Activated T-cell treated with anti-CD3 and anti-CD28 coated beads, Interleukin-2, amount 50 U/mL, for 1 hour (primary cell): ENCODE measurements at regions not wholly inside any gene's neighbourhood (a gene's known extent, or its start where the extent isn't known, plus 50 kb on each side); places are given as distances from the start of the nearest gene placed in this dataset.

Experiments used
- DNase-seq: peaks from one replicate; pipeline ENCODE4 v3.0.0-alpha.2; 2020

DNA sequence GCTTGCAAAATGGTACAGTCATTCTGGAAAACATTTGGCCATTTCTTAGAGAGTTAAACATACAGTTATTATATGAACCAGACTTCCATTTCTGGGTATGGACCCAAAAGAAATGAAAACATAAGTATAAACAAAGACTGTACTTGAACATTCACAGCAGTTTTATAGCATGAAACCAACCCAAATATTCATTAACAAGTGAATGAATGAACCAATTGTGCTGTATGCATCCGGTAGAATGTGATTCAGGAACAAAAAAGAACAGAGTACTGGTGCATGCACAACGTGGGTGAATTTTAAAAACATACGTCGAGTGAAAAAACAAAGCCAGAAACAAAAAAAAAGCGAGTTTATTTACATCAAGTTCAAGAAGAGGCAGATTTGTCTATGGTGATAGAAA is 1085.8 kb upstream of the AUTS2 start:
- no peak for DNase-seq

DNA sequence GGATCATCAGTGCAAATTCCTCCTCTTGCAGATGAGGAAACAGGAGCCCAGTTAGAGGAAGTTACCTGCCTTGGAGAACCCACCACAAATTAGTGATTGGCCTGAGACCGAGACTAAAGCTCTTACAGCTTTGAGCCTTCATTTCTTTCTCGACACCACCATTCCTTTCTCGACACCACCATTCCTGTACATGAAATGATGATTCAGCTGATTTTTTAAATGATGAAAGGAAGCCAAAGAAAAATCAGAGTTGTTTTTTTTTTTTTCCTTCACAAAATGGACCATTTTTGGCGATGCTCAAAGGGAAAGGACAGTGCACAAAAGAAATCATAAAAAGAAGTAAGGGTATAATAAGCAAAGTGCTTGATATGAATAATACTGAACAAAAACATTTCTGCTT is 1080.2 kb upstream of the AUTS2 start:
- no peak for DNase-seq

DNA sequence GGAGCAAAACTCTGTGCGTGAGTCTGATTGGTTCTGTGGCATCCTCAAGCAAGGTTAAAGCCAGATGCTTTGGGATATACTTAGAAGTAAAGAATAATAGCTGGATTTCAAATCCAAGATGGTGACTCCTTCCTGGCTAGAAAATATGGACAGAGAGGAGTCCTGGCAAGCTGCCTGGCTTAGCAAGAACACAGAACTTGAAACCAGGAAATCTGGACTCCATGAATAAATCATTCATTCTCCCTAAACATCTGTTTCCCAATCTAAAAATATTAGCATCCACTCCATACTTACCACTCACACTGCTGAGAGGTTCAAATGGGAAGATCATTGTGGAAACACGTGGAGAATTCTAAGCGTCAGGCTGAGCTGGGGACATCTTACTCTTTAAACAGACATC is 1074.1 kb upstream of the AUTS2 start:
- DNase-seq: no peak

DNA sequence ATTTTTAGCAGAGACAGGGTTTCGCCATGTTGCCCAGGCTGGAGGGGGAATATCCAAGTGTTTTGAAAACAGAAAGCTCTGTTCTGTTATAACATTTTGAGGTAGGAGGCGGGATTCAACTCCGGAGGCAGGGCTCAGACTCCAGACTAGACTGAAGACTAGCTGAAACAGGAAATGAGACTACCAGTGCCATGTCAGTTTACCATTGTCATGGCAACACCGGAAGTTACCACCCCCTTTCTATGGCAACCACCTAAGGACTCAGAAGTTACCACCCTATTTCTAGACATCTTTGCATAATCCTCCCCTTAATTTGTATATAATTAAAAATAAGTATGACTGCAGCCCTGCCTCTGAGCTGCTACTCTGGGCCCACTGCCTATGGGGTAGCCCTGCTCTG is 1069.1 kb upstream of the AUTS2 start:
- no peak for DNase-seq

DNA sequence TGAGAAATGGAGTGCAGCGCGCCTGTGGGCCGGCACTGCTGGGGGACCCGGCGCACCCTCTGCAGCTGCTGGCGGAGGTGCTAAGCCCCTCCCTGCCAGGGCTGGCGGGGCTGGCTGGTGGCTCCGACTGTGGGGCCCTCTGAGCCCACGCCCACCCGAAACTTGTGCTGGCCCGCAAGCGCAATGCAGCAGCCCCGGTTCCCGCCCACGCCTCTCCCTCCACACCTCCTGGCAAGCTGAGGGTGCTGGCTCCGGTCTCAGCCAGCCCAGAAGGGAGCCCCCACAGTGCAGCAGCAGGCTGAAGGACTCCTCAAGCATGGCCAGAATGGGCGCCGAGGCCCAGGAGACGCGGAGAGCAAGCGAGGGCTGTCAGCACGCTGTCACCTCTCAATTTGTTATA is 1063.0 kb upstream of the AUTS2 start:
- no peak for DNase-seq

DNA sequence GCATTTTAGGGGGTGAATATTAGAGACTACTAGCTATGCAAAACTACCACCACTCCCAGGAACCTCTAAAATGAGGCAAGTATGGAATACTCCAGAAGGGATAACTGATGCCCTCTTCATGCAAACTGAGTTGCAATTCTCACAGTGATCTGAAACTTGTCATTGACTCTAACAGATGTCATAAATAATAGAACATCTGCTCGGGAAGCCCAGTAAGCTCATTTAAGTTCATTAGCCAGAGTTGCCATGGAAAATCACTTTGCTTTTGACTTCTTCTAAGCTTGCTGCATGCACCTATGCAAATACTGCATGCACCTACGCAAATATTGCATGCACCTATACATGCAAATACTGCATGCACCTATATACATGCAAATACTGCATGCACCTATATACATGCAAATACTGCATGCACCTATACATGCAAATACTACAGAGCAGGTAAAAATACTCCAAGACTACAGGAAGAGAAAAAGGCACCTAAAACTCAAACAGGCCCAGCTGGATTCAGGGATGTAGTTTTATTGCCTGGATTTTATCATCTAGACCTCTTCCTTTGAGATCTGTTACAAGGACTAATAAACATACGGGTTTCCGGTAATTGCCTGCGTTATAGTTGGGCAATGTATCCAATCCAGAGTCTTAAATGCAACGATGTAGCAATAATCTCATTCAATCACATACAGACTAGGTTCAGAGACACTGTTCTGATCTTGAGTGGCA is 1061.1 kb upstream of the AUTS2 start:
- DNase-seq: no peak

DNA sequence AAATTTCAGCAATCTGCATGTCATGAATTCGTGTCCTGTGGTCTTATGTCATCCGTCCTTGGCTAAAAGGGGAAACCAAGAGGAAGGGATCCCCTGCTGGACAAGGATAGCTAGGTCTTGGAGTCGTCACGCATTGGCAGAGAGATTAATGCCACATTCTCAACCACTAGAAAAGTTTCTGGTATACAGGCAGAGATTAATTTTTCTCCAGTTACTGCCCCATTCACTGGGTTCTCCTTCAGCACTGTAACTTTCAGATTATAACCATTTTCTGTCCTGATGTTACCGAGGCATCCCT is 1060.6 kb upstream of the AUTS2 start:
- DNase-seq: no peak

DNA sequence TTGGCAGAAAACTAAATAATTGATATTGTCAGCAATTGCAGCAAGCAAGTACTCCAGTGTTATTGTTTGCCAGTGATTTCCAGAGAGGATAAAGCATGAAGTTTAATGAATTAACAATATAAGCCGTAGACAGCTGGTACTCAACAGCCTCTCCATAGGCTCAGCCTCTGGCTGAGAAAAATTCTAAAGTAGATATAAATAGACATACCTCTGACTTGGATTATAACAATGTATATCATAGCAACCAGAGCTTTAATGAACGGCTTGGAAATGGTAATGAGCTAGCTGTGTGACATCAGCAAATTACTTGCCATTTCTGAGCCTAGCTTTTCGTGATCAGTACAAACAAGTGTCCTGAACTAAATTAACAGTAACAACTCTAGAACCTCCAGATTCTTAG is 1055.4 kb upstream of the AUTS2 start:
- no peak for DNase-seq

DNA sequence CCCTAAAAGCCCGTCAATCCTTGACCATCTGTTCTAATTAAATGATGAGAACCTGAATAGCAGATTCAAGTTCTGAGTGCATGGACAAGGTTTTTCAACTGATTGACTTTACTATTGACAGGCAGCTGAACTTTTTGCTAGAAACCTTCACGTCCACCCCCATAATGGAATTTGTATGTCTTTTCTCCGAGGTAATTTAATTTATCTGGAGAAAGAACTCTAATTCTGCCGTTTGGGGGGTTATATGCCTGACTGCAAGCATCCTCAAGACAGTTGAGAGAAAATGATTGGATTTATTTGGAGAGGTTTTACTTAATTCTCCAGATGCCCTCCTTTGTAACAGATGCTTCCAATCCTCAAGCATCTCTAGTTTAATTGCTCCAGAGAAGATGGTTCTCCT is 1053.4 kb upstream of the AUTS2 start:
- DNase-seq: no peak

DNA sequence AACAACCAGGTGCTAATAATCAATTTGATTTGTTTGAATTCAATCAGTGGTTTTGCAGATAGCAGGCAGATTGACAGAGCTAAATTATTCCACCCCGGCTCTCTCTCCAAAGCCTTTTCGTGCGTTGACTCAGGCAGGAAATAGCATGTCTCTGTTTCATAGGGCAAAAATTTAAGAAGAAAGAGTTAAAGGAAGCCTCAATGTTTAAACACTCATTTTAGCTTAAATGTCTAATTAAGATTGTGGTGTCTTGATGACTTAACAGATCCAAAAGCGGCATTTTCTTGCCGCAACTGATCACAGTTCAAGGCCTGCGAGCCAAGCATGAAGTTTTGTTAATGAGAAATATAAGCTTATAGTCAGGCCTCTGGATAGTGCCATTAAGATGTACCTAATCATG is 1051.1 kb upstream of the AUTS2 start:
- no peak for DNase-seq

DNA sequence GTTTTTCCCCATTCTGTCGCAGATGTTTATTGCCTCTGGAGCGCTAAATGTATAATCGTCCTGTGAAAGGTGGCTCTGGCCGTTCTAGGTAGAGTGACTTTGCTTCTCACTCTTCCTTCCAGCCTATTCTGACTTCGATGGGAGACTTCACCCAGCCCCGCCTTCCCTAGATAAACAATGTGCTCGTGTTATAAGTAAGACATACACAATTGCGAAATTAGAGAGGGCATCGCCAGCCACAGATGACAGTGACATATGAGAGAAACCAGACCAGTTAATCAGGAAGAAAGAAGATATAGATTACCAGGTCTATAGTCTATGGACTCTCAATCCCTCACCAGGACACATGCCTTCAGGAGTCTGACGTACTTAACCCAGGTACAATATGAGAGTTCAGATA is 1050.5 kb upstream of the AUTS2 start:
- no peak for DNase-seq

DNA sequence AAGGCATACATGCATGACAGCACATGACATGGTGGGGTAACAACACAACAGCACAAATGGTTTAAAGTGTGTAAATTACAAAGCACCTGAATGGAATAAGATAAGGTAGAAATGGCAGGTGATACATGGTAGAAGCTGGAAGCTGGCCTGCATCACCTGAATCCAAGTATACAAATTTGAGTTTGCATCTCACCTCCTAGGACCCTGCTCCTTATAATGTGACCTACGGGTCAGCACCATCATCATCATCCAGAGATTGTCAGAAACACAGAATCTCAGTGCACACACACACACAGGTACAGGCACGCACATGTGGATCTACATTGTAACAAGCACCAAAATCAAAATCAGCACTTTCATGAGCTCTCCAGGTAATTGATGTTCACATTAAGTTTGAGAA is 1048.2 kb upstream of the AUTS2 start:
- DNase-seq: no peak

DNA sequence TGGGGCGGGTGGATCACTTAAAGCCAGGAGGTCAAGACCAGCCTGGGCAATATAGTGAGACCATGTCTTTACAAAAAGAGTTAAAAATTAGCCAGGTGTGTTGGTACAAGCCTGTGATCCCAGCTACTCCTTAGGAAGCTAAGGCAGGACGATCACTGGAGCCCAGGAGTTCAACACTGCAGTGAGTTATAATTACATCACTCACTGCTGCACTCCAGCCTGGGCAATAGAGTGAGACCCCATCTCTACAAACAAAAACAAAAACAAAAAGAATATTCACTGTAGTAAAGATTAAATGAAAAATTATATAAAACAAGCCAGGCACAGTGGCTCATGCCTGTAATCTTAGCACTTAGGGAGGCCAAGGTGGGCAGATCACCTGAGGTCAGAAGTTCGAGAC is 1047.6 kb upstream of the AUTS2 start:
- DNase-seq: no peak

DNA sequence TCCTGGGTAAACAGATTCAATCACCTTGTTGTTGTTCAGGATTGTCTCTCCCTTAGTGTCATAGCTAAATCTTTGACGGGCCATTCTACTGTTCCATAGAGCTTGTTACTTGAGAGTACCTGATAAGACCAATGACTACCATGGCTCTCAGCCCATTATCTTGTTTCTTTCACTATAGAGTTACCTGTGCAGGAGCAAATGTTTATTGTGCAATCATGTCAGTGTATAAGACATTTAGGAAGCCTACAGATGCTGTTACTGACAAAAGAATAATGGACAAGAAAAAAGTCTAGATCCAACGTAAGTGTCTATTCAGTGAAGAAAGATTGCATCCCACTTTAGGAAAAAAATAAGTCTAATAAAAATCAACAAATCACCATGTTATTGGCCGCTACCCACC is 1041.7 kb upstream of the AUTS2 start:
- no peak for DNase-seq

DNA sequence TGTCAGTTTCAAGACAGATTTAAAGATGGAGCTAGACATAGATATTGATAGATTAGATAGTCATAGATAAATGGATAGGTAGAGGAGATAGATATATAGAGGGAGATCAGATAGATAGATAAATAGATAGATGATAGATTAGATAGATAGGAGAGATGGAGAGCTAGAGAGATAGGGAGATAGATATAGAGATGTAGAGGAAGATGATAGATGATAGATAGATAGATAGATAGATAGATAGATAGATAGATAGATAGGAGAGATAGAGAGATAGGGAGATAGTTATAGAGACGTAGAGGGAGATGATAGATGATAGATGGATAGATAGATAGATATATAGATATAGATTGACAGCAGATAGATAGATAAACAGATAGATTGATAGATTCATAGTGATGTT is 1038.8 kb upstream of the AUTS2 start:
- DNase-seq: no peak

DNA sequence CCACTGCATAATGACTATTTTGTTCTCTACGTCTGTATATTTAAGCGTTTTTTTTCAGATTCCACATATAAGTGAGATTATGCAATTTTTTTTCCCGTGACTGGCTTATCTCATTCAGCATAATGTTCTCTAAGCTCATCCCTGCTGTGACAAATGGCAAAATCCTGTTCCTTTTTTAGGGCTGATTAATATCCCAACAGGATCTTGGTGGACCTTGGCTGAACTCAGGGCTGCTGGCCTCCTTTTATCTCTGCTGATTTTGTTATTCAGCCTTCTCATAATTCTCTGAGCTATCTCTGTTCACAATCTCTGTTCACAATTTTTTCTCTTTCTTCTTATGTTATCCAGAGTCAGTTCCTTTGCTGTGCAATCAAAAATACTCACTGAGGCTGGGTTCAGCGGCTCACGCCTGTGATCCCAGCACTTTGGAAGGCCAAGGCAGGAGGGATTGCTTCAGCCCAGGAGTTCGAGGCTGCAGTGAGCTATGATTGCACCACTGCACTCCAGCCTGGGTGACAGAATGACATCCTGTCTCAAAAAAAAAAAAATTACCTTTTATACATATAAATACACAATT is 1035.9 kb upstream of the AUTS2 start:
- no peak for DNase-seq

DNA sequence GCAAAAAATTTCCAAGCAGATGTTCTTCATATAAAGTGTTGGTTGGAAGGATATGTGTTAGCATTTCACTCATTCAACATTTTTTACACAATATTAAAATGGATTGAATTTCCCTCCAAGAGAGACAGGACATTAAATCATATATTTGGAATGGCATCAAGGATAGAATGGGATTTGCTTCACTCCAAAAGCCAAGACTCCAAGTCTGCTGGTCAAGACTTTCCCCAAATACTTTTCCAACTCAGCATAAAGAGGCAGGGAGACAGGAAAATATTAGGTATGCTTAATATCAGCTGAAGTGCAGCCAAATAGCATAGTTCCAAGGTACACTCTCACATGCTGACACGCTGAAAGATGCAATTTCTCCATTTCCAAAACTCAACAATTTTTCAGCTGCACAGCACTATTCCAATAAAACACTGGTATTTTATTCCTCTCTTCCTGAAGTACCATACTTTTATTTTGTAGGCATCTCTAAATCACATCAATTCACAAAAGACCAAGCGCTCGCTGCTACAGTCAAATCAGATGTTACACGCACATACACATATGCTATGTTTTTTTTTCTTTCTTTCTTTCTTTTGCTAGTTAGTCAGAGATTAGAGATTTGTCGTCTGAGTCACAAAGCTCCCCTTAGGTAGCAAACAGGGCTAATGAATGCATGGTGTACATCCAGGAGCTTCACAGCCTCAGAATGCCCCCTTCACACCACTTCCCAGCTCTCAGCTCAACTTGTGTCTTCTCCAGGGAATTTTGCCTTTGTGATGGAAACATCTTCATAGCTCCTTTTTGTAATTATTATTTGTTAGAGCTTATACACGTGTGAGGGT is 1033.8 kb upstream of the AUTS2 start:
- DNase-seq: no peak

DNA sequence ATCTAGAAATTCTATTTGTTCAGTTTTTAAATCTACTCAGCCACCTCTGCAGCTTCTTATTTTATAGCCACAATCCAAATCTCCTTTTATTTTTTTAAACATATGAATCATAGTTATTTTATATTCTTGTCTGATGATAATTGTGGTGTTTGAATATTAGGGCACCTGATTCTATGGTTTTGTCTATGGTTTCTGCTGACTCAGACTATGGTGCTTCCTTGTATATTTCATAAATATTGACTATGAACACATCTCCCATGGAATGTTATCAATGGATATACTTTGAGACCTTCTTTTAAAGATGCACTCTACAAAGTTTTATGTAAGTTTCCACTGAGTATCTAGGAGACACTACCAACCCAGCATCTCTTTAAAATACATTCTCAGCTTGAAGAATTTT is 1027.0 kb upstream of the AUTS2 start:
- no peak for DNase-seq

DNA sequence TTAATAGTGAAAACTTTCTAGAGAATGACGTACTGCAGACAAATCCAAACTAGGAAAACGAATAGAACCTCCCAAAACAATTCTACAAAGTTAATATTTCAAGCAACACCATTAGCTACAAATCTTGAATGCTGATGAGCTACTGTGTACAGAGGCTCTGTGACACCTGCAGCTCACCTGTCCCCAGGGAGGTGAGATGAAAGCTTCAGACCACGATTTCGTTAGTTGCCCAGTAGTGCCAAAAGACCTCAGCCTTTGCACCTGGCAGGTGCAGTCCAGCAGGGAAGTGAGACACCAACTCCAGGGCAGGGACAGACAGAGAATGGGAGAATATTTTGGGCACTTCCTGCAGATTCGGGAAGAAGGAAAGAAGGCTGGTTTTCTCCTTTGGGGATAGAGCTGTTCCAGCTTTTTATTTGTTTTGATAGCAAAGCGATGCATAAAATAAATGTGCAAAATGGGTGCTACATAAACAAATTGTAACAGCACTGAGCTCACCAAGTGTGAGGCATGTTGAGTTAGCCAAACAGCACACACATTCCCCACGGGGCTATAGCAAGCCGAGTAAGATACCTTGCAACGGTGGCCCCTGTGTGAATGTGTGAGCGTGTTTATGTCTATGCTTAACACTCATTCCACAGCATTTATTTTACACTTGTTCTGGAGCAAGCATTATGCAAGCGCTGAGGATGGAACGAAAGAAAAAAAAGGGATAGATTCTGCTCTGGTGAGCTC is 1024.8 kb upstream of the AUTS2 start:
- no peak for DNase-seq

DNA sequence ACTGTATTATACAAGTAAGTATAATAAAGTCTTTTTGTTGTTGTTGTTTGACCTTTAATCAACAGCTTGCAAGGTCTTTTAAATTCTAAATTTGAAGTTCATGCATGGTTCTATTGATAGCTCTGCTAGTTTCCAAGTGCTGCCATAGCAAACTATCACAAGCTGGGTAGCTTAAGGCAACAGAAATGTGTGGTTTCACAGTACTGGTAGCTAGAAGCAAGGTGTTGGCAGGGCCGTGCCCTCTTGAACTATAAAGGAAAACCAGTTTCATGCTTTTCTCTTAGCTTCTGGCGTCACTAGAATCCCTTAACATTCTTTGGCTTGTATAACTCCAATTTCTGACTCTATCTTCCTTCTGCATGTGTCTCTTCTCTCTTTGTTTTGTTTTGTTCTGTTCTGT is 1021.9 kb upstream of the AUTS2 start:
- no peak for DNase-seq

DNA sequence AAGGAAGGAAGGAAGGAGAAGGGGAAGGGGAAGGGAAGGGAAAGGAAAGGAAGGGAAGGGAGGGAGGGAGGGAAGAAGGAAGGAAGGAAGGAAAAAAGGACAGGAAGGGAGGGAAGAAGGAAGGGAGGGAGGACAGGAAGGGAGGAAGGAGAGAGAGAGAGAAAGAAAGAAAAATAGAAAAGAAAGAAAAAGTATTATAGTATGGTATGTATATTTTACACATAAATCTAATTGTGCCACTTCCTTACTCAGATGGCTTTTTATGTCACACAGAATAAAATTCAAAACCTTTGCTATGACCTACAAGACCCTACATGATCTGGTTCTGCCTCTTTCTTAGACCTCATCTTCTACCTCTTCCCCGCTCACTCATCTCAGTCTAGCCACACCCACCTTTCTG is 1016.9 kb upstream of the AUTS2 start:
- no peak for DNase-seq

DNA sequence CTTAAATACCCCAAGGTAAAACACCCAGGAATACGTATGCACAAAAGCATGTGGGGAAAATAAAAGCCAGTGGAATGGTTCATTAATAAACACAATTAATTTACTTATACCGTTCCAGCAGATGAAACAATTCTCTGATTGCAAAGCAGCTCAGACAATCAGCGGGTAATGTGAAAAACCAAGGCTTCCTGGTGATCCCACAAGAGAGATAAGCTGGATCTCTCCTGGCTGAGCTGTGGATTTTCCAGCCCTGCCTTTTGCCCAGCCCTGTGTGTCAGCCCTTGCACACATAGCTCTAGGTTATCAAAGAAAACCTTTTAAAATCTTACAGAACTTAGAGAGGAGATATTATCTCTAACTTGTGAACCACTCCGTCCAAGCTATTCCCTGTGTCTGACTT is 1010.7 kb upstream of the AUTS2 start:
- DNase-seq: no peak

DNA sequence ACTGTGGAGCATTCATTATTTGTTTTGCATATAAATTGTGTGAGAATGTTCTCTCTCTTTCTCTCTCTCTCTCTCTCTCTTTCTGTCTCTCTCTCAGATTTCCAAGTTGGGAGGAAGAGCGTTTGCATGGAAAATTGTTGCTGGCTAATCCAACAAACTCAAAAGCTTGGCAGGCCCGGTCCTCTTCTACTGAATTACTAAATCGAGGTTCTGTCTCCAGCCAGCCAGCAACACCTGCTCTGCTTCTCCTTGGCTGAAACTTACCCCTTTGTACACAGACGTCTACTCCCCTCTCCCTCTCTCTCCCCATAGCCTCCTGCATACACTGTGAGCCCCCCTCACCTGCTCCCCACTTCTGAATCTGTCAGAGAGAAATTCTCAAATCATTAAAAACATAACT is 996.4 kb upstream of the AUTS2 start:
- no peak for DNase-seq

DNA sequence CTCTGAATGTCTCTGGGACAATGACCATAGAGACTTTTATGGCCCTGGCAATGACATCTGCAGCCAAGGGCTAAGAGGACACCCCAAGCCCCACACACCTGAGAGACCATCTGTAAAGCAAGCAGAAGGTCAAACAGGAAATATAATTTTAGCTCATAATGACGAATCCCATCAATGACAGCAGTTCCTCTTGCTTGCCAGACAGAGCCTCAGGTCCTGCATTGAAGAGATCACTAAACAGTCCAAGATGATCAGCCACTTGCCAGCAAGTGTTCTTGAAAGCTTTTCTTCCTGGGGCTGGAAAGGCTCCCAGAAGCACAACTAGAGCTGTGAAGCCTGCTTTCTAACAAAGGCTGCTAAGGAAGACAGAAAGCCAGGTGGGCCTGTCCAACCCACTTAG is 993.7 kb upstream of the AUTS2 start:
- no peak for DNase-seq
